K562 (cell line): ENCODE measurements at regions not wholly inside any gene's neighbourhood (a gene's known extent, or its start where the extent isn't known, plus 50 kb on each side); places are given as distances from the start of the nearest gene placed in this dataset.

Source experiments
- ATF3 ChIP-seq, 2 experiments: fragments of 450-650 bp in 1 of 2; sonication (generic) in 1 of 2; formaldehyde crosslinking in 1 of 2; IDR thresholded peaks in 1 of 2; conservative IDR thresholded peaks in 1 of 2; 2 replicates each; pipeline versions ENCODE4 v1.6.1 to v1.8.1; 2016 to 2023; ENCODE audit warnings: mild to moderate bottlenecking in 2 of 2, moderate library complexity in 2 of 2, inconsistent platforms in 1 of 2, missing genetic modification reagents in 1 of 2
- CSDE1 ChIP-seq, 2 experiments: fragments of 450-650 bp; IDR thresholded peaks; 2 replicates each; pipeline ENCODE4 v1.6.1; 2016; ENCODE audit warnings: mild to moderate bottlenecking in 1 of 2
- DPF2 ChIP-seq: fragments of 450-650 bp; IDR thresholded peaks from 2 replicates; pipeline ENCODE4 v1.6.1; 2016
- KLF1 ChIP-seq: fragments of 450-650 bp; IDR thresholded peaks from 2 replicates; pipeline ENCODE4 v1.6.1; 2016; ENCODE audit warnings: missing genetic modification characterization, missing compliant biosample characterization
- RAD21 ChIP-seq, 2 experiments: fragments of 250-450 bp in 1 of 2; fragments of 450-650 bp in 1 of 2; sonication (Bioruptor Pico) in 1 of 2; formaldehyde crosslinking in 1 of 2; IDR thresholded peaks in 1 of 2; conservative IDR thresholded peaks in 1 of 2; 2 replicates each; pipeline versions ENCODE4 v1.4.0 to v1.8.0; 2020 to 2022; ENCODE audit warnings: mild to moderate bottlenecking in 2 of 2, moderate library complexity in 1 of 2
- TEAD4 ChIP-seq, 2 experiments: sonication (generic) in 1 of 2; formaldehyde crosslinking in 1 of 2; IDR thresholded peaks; 2 replicates each; pipeline versions ENCODE4 v1.6.1 to v1.8.0; 2012 to 2022; ENCODE audit warnings: borderline replicate concordance in 1 of 2, inconsistent platforms in 1 of 2, low read length in 1 of 2, mild to moderate bottlenecking in 1 of 2, missing genetic modification reagents in 1 of 2
- ZBTB2 ChIP-seq: fragments of 450-650 bp; IDR thresholded peaks from 2 replicates; pipeline ENCODE4 v1.6.1; 2016; ENCODE audit warnings: antibody characterized with exemption
- ZBTB8A ChIP-seq: fragments of 450-650 bp; IDR thresholded peaks from 2 replicates; pipeline ENCODE4 v1.6.1; 2018; ENCODE audit warnings: mild to moderate bottlenecking, moderate library complexity; ENCODE audit not compliant: partially characterized antibody
- ZNF124 ChIP-seq: sonication (generic); formaldehyde crosslinking; IDR thresholded peaks from 2 replicates; pipeline ENCODE4 v1.8.1; 2022; ENCODE audit warnings: missing genetic modification reagents
- TF ChIP-seq, protein P1 (sequence below): fragments of 150-350 bp; conservative IDR thresholded peaks from 2 replicates; pipeline ENCODE4 v1.6.1; 2014; ENCODE audit warnings: low read length
- TF ChIP-seq, protein P2 (sequence below), 3 experiments: IDR thresholded peaks in 2 of 3; conservative IDR thresholded peaks in 1 of 3; 2 replicates each; pipeline ENCODE4 v1.5.1; 2011 to 2012; ENCODE audit warnings: low read length in 3 of 3, mild to moderate bottlenecking in 3 of 3, control low read depth in 2 of 3, improper control_type of control experiment in 1 of 3, inconsistent platforms in 1 of 3, low read depth in 1 of 3, mixed read lengths in 1 of 3, moderate library complexity in 1 of 3; ENCODE audit not compliant: insufficient read depth in 2 of 3

DNA sequence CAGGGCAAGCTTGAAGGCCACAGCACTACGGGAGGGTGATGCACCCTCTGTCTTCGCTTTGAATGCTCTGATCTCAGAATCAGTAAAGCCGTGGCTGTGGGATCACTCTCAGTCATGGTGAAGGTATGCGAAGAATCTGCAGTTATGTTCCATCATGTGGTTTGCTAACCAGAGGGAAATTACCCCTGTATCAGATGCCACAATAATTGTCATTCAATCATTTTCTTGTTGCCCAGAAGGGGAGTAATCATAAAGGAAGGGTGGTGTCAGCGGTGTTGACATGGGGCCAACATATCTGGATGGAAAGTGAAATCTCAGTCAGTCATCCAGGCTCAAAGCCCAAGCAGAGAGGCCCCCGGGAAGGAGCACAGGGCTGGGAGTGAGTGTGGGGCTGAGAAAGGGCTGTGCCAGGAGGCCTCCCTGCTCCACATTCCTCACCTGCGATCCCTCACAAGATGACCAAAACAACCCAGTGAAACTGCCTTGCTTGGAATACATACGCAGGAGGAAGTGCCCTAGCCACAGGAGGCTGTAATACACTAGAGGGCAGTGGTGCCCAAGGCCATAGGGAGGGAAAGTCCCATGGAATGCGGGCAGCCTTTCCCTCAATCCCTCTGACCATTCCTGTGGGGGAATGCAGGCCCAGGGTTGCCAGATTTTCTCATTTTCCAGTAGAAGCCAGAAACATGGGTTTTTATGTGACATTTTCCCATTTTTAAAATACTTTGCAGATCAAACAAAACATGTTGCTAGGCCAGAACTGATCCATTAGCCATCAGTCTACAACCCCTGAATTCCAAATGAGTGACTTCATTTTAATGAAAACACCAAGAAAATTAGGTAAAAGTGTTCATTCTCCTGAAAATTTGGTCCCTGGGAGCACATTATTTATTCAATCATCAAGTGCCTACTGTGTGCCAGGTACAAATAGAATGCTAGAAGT lies 95.7 kb upstream of the VANGL1 start:
- TF ChIP-seq, protein P1, sequence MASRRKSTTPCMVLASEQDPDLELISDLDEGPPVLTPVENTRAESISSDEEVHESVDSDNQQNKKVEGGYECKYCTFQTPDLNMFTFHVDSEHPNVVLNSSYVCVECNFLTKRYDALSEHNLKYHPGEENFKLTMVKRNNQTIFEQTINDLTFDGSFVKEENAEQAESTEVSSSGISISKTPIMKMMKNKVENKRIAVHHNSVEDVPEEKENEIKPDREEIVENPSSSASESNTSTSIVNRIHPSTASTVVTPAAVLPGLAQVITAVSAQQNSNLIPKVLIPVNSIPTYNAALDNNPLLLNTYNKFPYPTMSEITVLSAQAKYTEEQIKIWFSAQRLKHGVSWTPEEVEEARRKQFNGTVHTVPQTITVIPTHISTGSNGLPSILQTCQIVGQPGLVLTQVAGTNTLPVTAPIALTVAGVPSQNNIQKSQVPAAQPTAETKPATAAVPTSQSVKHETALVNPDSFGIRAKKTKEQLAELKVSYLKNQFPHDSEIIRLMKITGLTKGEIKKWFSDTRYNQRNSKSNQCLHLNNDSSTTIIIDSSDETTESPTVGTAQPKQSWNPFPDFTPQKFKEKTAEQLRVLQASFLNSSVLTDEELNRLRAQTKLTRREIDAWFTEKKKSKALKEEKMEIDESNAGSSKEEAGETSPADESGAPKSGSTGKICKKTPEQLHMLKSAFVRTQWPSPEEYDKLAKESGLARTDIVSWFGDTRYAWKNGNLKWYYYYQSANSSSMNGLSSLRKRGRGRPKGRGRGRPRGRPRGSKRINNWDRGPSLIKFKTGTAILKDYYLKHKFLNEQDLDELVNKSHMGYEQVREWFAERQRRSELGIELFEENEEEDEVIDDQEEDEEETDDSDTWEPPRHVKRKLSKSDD: no peak
- TF ChIP-seq ZNF124 (CRISPR knock-in tag): no peak
- TF ChIP-seq, protein P2, sequence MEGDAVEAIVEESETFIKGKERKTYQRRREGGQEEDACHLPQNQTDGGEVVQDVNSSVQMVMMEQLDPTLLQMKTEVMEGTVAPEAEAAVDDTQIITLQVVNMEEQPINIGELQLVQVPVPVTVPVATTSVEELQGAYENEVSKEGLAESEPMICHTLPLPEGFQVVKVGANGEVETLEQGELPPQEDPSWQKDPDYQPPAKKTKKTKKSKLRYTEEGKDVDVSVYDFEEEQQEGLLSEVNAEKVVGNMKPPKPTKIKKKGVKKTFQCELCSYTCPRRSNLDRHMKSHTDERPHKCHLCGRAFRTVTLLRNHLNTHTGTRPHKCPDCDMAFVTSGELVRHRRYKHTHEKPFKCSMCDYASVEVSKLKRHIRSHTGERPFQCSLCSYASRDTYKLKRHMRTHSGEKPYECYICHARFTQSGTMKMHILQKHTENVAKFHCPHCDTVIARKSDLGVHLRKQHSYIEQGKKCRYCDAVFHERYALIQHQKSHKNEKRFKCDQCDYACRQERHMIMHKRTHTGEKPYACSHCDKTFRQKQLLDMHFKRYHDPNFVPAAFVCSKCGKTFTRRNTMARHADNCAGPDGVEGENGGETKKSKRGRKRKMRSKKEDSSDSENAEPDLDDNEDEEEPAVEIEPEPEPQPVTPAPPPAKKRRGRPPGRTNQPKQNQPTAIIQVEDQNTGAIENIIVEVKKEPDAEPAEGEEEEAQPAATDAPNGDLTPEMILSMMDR (IDR thresholded peaks at IDR 0.05 in 2 of 3, conservative IDR thresholded peaks at IDR 0.05 in 1 of 3; ENCODE audit: insufficient read depth in 2 of 3, low read depth in 1 of 3, low read length in 3 of 3): peak; percentile 60 to 64 (median 61)
- TF ChIP-seq ZBTB2: no peak
- no peak for TF ChIP-seq CSDE1 (IDR thresholded peaks at IDR 0.05)
- TF ChIP-seq ZBTB8A: no peak
- TF ChIP-seq ATF3 (IDR thresholded peaks at IDR 0.05): no peak
- no peak for TF ChIP-seq ATF3 (CRISPR knock-in tag; conservative IDR thresholded peaks at IDR 0.05)
- TF ChIP-seq DPF2: no peak
- peak in 1 of 2 experiments; percentile 64; a peak in 2 of 4 replicates for TF ChIP-seq RAD21 (CRISPR knock-in tag; conservative IDR thresholded peaks at IDR 0.05 in 1 of 2, IDR thresholded peaks at IDR 0.05 in 1 of 2)
- TF ChIP-seq TEAD4 (IDR thresholded peaks at IDR 0.05; ENCODE audit: low read length): no peak
- TF ChIP-seq TEAD4 (CRISPR knock-in tag; IDR thresholded peaks at IDR 0.05; ENCODE audit: borderline replicate concordance): no peak
- no peak for TF ChIP-seq KLF1 (tag)
